H1 (cell line): ENCODE measurements at regions not wholly inside any gene's neighbourhood (a gene's known extent, or its start where the extent isn't known, plus 50 kb on each side); places are given as distances from the start of the nearest gene placed in this dataset.

Source experiments
- POLR2A ChIP-seq, 2 experiments: IDR thresholded peaks; 1 replicate in 1 of 2; 2 replicates in 1 of 2; pipeline ENCODE4 v1.6.1; 2011; ENCODE audit warnings: low read depth in 2 of 2, low read length in 2 of 2, mild to moderate bottlenecking in 2 of 2; ENCODE audit errors: control extremely low read depth in 1 of 2
- YY1 ChIP-seq: IDR thresholded peaks from 2 replicates; pipeline ENCODE4 v1.6.1; 2011; ENCODE audit warnings: low read depth, mild to moderate bottlenecking, low read length
- TF ChIP-seq, protein P1 (sequence below), 3 experiments: IDR thresholded peaks; 1 replicate in 2 of 3; 2 replicates in 1 of 3; pipeline versions ENCODE4 v1.5.1 to v1.6.1; 2011; ENCODE audit warnings: low read length in 3 of 3, mild to moderate bottlenecking in 3 of 3, inconsistent platforms in 2 of 3, low read depth in 1 of 3, moderate library complexity in 1 of 3; ENCODE audit not compliant: insufficient read depth in 1 of 3; ENCODE audit errors: control extremely low read depth in 1 of 3
- TF ChIP-seq, protein P2 (sequence below): IDR thresholded peaks from 2 replicates; pipeline ENCODE4 v1.6.1; 2011; ENCODE audit warnings: low read length, improper control_type of control experiment

DNA sequence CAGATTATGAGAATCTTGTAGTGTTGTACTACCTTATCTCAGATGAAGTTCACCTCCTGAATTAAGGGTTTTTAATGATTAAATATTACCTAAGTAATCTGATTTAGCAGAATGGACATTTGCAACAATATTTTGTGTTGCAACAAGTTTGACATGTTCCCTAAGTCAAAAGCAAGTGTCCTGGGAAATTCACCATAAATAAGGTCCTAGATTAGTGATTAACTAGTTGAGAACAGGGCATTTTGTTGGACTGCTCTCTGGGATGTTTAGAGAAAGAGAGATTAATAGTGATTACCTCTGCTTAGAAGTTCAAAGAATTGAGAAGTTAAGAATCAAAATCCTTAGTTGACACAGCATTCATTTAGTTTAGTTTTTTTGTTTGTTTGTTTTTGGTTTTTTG is 120.2 kb upstream of the MARCKS start:
- TF ChIP-seq, protein P1, sequence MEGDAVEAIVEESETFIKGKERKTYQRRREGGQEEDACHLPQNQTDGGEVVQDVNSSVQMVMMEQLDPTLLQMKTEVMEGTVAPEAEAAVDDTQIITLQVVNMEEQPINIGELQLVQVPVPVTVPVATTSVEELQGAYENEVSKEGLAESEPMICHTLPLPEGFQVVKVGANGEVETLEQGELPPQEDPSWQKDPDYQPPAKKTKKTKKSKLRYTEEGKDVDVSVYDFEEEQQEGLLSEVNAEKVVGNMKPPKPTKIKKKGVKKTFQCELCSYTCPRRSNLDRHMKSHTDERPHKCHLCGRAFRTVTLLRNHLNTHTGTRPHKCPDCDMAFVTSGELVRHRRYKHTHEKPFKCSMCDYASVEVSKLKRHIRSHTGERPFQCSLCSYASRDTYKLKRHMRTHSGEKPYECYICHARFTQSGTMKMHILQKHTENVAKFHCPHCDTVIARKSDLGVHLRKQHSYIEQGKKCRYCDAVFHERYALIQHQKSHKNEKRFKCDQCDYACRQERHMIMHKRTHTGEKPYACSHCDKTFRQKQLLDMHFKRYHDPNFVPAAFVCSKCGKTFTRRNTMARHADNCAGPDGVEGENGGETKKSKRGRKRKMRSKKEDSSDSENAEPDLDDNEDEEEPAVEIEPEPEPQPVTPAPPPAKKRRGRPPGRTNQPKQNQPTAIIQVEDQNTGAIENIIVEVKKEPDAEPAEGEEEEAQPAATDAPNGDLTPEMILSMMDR (IDR thresholded peaks at IDR 0.05; ENCODE audit: control extremely low read depth in 1 of 3, insufficient read depth in 1 of 3, low read depth in 1 of 3, low read length in 3 of 3): no peak
- TF ChIP-seq POLR2A (IDR thresholded peaks at IDR 0.05; ENCODE audit: control extremely low read depth in 1 of 2, low read depth in 2 of 2, low read length in 2 of 2) (no peak), YY1 (no peak)
- TF ChIP-seq, protein P2, sequence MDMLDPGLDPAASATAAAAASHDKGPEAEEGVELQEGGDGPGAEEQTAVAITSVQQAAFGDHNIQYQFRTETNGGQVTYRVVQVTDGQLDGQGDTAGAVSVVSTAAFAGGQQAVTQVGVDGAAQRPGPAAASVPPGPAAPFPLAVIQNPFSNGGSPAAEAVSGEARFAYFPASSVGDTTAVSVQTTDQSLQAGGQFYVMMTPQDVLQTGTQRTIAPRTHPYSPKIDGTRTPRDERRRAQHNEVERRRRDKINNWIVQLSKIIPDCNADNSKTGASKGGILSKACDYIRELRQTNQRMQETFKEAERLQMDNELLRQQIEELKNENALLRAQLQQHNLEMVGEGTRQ: no peak
